ENCODE measurements at regions not wholly inside any gene's neighbourhood (a gene's known extent, or its start where the extent isn't known, plus 50 kb on each side); places are given as distances from the start of the nearest gene placed in this dataset.

- TF ChIP-seq CTCF (IDR thresholded peaks at IDR 0.05; ENCODE audit: insufficient read depth, low read depth, low read length, missing control alignments) = no peak
- no peak for DNase-seq (ENCODE audit: low read depth)
- H3K4me3 ChIP-seq (ENCODE audit: low read length) = no peak overlapping the region
Measured at GRCh38 chr1:4086085-4086850, 186.2 kb upstream of the C1orf174 start.

GRCh38 chr1:4086921-4087320, 186.8 kb upstream of the C1orf174 start:
- no peak overlapping the region for H3K4me3 ChIP-seq (ENCODE audit: low read length)
- TF ChIP-seq CTCF (IDR thresholded peaks at IDR 0.05; ENCODE audit: insufficient read depth, low read depth, low read length, missing control alignments) = no peak
- DNase-seq (ENCODE audit: low read depth) = no peak

GRCh38 chr1:4087530-4088420, 187.7 kb upstream of the C1orf174 start:
- H3K4me3 ChIP-seq (ENCODE audit: low read length) = no peak overlapping the region
- TF ChIP-seq CTCF (IDR thresholded peaks at IDR 0.05; ENCODE audit: insufficient read depth, low read depth, low read length, missing control alignments) = no peak
- DNase-seq (ENCODE audit: low read depth) = no peak

GRCh38 chr1:4088676-4089075, 188.6 kb upstream of the C1orf174 start:
- H3K4me3 ChIP-seq (ENCODE audit: low read length) = no peak overlapping the region
- DNase-seq (ENCODE audit: low read depth) = no peak
- TF ChIP-seq CTCF (IDR thresholded peaks at IDR 0.05; ENCODE audit: insufficient read depth, low read depth, low read length, missing control alignments) = no peak

- DNase-seq (ENCODE audit: low read depth) = no peak
Measured at GRCh38 chr1:4089421-4090175, 189.5 kb upstream of the C1orf174 start.

More at GRCh38 chr1:4089421-4090175, 189.5 kb upstream of the C1orf174 start:
- H3K4me3 ChIP-seq (ENCODE audit: low read length) = no peak overlapping the region
- TF ChIP-seq CTCF (IDR thresholded peaks at IDR 0.05; ENCODE audit: insufficient read depth, low read depth, low read length, missing control alignments) = no peak

All from epithelial cell of esophagus (primary cell).